H1 (cell line): ENCODE measurements at regions not wholly inside any gene's neighbourhood (a gene's known extent, or its start where the extent isn't known, plus 50 kb on each side); places are given as distances from the start of the nearest gene placed in this dataset.

Experiments
- CTCF ChIA-PET: fragments of 300-600 bp; sonication (Branson Sonifier 250); formaldehyde crosslinking; loops from one replicate; lab custom pipeline; 2021; ENCODE audit not compliant: partially characterized antibody; lab: Charles Lee
- POLR2A ChIA-PET: fragments of 300-600 bp; sonication (Branson Sonifier 250); formaldehyde crosslinking; loops from one replicate; lab custom pipeline; 2021; ENCODE audit warnings: inconsistent platforms; ENCODE audit not compliant: partially characterized antibody; lab: Charles Lee
- DNase-seq, 2 experiments: peaks; one replicate each; pipeline versions ENCODE4 v3.0.0 to v3.0.0-alpha.2; 2010 to 2022; ENCODE audit warnings: low spot score in 2 of 2, low read depth in 1 of 2, mixed read lengths in 1 of 2
- FAIRE-seq: peaks from 2 replicates; lab custom pipeline; 2011; peaks lifted over from hg19 to GRCh38; lab: Jason Lieb, UNC
- H2AFZ ChIP-seq: 2 replicates; pipeline ENCODE4 v1.8.1; 2012; ENCODE audit warnings: low read length, inconsistent platforms
- H2AK5ac ChIP-seq: 2 replicates; pipeline ENCODE4 v1.6.1; 2013; ENCODE audit warnings: low read depth, low read length
- H2BK120ac ChIP-seq: replicated peaks from 2 replicates; pipeline ENCODE3; 2013; ENCODE audit warnings: low read depth, low read length, inconsistent platforms
- H2BK12ac ChIP-seq: 2 replicates; pipeline ENCODE4 v1.6.1; 2013; ENCODE audit warnings: low read depth, low read length
- H2BK15ac ChIP-seq: 2 replicates; pipeline ENCODE4 v1.6.1; 2013; ENCODE audit warnings: low read length
- H2BK20ac ChIP-seq: 2 replicates; pipeline ENCODE4 v1.6.1; 2013; ENCODE audit warnings: low read length
- H2BK5ac ChIP-seq: 2 replicates; pipeline ENCODE4 v1.6.1; 2013; ENCODE audit warnings: low read depth, low read length
- H3K14ac ChIP-seq: 2 replicates; pipeline ENCODE4 v1.6.1; 2013; ENCODE audit warnings: inconsistent platforms; ENCODE audit not compliant: insufficient read length
- H3K18ac ChIP-seq: 2 replicates; pipeline ENCODE4 v1.6.1; 2013; ENCODE audit warnings: low read length; ENCODE audit errors: extremely low read depth
- H3K23ac ChIP-seq: 2 replicates; pipeline ENCODE4 v1.6.1; 2013; ENCODE audit warnings: inconsistent platforms; ENCODE audit not compliant: insufficient read length
- H3K23me2 ChIP-seq: 2 replicates; pipeline ENCODE4 v1.6.1; 2013; ENCODE audit warnings: low read depth, low read length
- H3K27ac ChIP-seq: 2 replicates; pipeline ENCODE4 v1.6.1; 2011; ENCODE audit warnings: low read depth, low read length, inconsistent platforms
- H3K27me3 ChIP-seq, 4 experiments: replicated peaks in 1 of 4; 1 replicate in 1 of 4; 2 replicates in 3 of 4; pipeline versions ENCODE4 v1.6.1 to v1.8.1; 2011 to 2013; ENCODE audit warnings: low read length in 3 of 4, mild to moderate bottlenecking in 3 of 4, inconsistent platforms in 2 of 4, mixed read lengths in 2 of 4, moderate library complexity in 1 of 4; ENCODE audit not compliant: control insufficient read depth in 3 of 4, insufficient read depth in 3 of 4; ENCODE audit errors: extremely low read depth in 1 of 4
- H3K36me3 ChIP-seq, 4 experiments: 2 replicates each; pipeline versions ENCODE4 v1.6.1 to v1.8.1; 2011 to 2013; ENCODE audit warnings: mild to moderate bottlenecking in 4 of 4, low read length in 3 of 4, moderate library complexity in 2 of 4, control low read depth in 1 of 4, inconsistent platforms in 1 of 4; ENCODE audit not compliant: insufficient read depth in 4 of 4, control insufficient read depth in 2 of 4
- H3K4ac ChIP-seq: replicated peaks from 2 replicates; pipeline ENCODE3; 2013; ENCODE audit warnings: low read length, low read depth, mixed read lengths, inconsistent platforms; ENCODE audit not compliant: insufficient read length
- H3K4me1 ChIP-seq, 4 experiments: replicated peaks in 1 of 4; 1 replicate in 1 of 4; 2 replicates in 3 of 4; pipeline versions ENCODE4 v1.6.1 to v1.8.1; 2011 to 2013; ENCODE audit warnings: low read length in 3 of 4, inconsistent platforms in 2 of 4, mixed read lengths in 1 of 4; ENCODE audit not compliant: insufficient read depth in 4 of 4, control insufficient read depth in 3 of 4
- H3K4me2 ChIP-seq, 2 experiments: 2 replicates each; pipeline versions ENCODE4 v1.6.1 to v1.8.1; 2011 to 2013; ENCODE audit warnings: low read depth in 2 of 2, low read length in 2 of 2, control low read depth in 1 of 2, inconsistent platforms in 1 of 2, mild to moderate bottlenecking in 1 of 2; ENCODE audit not compliant: insufficient read depth in 1 of 2
- H3K4me3 ChIP-seq, 4 experiments: fragments of 200-600, 300-600 bp in 1 of 4; sonication (generic), shearing (Covaris generic), sonication (Bioruptor Twin) in 1 of 4; 2 replicates each; pipeline versions ENCODE4 v1.5.1 to v1.8.1; 2011 to 2016; ENCODE audit warnings: low read length in 4 of 4, low read depth in 3 of 4, control low read depth in 2 of 4, inconsistent platforms in 2 of 4, mild to moderate bottlenecking in 2 of 4, mixed read lengths in 1 of 4, moderate library complexity in 1 of 4; ENCODE audit not compliant: insufficient read depth in 2 of 4; ENCODE audit errors: extremely low read depth in 1 of 4
- H3K56ac ChIP-seq: replicated peaks from 2 replicates; pipeline ENCODE3; 2013; ENCODE audit warnings: low read depth, mild to moderate bottlenecking, mixed read lengths, low read length, inconsistent platforms; ENCODE audit not compliant: insufficient read length
- H3K79me1 ChIP-seq: 2 replicates; pipeline ENCODE4 v1.6.1; 2013; ENCODE audit warnings: low read depth, low read length, control low read depth
- H3K79me2 ChIP-seq, 2 experiments: 2 replicates each; pipeline versions ENCODE4 v1.6.1 to v1.8.1; 2012 to 2013; ENCODE audit warnings: low read length in 2 of 2, mild to moderate bottlenecking in 2 of 2, inconsistent platforms in 1 of 2; ENCODE audit not compliant: insufficient read depth in 2 of 2, control insufficient read depth in 1 of 2
- H3K9ac ChIP-seq, 4 experiments: replicated peaks in 1 of 4; 1 replicate in 1 of 4; 2 replicates in 3 of 4; pipeline versions ENCODE4 v1.6.1 to v1.8.1; 2011 to 2013; ENCODE audit warnings: low read depth in 3 of 4, low read length in 3 of 4, control low read depth in 2 of 4, mild to moderate bottlenecking in 2 of 4, moderate library complexity in 2 of 4, inconsistent platforms in 1 of 4; ENCODE audit errors: extremely low read depth in 1 of 4
- H3K9me3 ChIP-seq, 2 experiments: 2 replicates each; pipeline versions ENCODE4 v1.6.1 to v1.8.1; 2012 to 2013; ENCODE audit warnings: mild to moderate bottlenecking in 2 of 2, moderate library complexity in 2 of 2, control low read depth in 1 of 2, inconsistent platforms in 1 of 2, low read depth in 1 of 2, low read length in 1 of 2, mixed read lengths in 1 of 2; ENCODE audit not compliant: insufficient read depth in 2 of 2
- H4K20me1 ChIP-seq, 2 experiments: replicated peaks in 1 of 2; 2 replicates each; pipeline versions ENCODE3 to v1.8.1; 2011 to 2013; ENCODE audit warnings: inconsistent platforms in 2 of 2, low read length in 2 of 2, mild to moderate bottlenecking in 1 of 2; ENCODE audit not compliant: insufficient read depth in 2 of 2, control insufficient read depth in 1 of 2
- H4K5ac ChIP-seq: 2 replicates; pipeline ENCODE4 v1.6.1; 2013; ENCODE audit warnings: low read length, low read depth, mixed read lengths, inconsistent platforms; ENCODE audit not compliant: insufficient read length
- H4K8ac ChIP-seq: 2 replicates; pipeline ENCODE4 v1.8.0; 2013; ENCODE audit warnings: mild to moderate bottlenecking, moderate library complexity, low read length, inconsistent platforms; ENCODE audit not compliant: insufficient read depth; ENCODE audit errors: extremely low read depth
- H4K91ac ChIP-seq: replicated peaks from 2 replicates; pipeline ENCODE3; 2013; ENCODE audit warnings: low read length, mixed read lengths, inconsistent platforms; ENCODE audit not compliant: insufficient read length
- RBBP5 ChIP-seq: IDR thresholded peaks from 2 replicates; pipeline ENCODE4 v1.7.1; 2012; ENCODE audit warnings: low read depth, mild to moderate bottlenecking, inconsistent platforms, low read length, moderate library complexity, borderline replicate concordance
- WGBS, 2 experiments: shearing (Covaris generic) in 1 of 2; methylation state at CpG; one replicate each; pipeline versions ENCODE4 v1.1.6 to v1.1.7; 2013 to 2015; ENCODE audit warnings: low lambda C conversion rate in 2 of 2, mixed read lengths in 2 of 2, inconsistent platforms in 1 of 2, low coverage in 1 of 2, missing lambda C conversion rate in 1 of 2; ENCODE audit not compliant: insufficient replicate concordance in 2 of 2, insufficient coverage in 1 of 2, insufficient read length in 1 of 2; ENCODE audit errors: extremely low coverage in 1 of 2, missing lambda C conversion rate in 1 of 2; 5-methylcytosine and 5-hydroxymethylcytosine counted together

DNA sequence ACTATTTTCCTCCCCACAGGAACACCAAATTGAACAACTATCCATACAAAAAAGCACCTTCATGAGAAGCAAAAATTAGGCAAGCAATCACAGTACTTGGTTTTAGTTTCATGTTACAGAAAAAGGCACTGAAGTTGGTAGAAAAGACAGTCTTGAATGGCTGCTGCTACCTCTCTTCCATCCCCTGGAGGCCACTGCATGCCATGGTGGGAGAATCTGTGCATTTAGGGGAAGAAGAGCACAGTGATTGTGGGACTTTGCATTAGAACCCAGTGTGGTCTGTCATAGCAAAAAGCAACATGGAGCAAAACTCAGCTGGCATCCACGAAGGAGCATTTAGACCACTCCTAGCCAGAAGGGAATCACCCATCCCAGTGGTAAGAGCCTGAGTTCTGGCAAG, 941.9 kb downstream of the PCDH18 start:
- Histone ChIP-seq H4K91ac (no peak overlapping the region), H4K20me1 (no peaks in the 10 kb centered on the region), H3K79me2 (no peaks in the 10 kb centered on the region), H2BK20ac (no peak overlapping the region), H2AFZ (peak overlapping the region; percentile 53; the same call in 1 of the 2 replicates), H2BK12ac (no peak overlapping the region), H3K27me3 (no peaks in the 10 kb centered on the region), H3K9me3 (no peaks in the 10 kb centered on the region), H3K79me1 (no peaks in the 10 kb centered on the region), H3K23ac (no peak overlapping the region), H3K4ac (no peak overlapping the region), H4K8ac (no peak overlapping the region), H3K4me1 (peaks cover 0 to 3% (median 0%) of the 10 kb centered on the region in 4 experiments; a peak in 2 of 7 replicates), H3K9ac (no peak overlapping the region), H3K27ac (no peak overlapping the region), H3K4me2 (no peak overlapping the region), H3K23me2 (no peaks in the 10 kb centered on the region), H2AK5ac (no peak overlapping the region)
- no peak for TF ChIP-seq RBBP5
- TF ChIP-seq, all 59 proteins: peak for 0
- 94% methylated on average over 1 of the region's 1 CpG; no CpG with 5 or more reads in 1 of the 2 experiments for WGBS, 2 experiments
- no peaks in the 10 kb centered on the region for H3K36me3 ChIP-seq
- H2BK120ac ChIP-seq: no peak overlapping the region
- no peak overlapping the region for H3K4me3 ChIP-seq
- POLR2A ChIA-PET: no interaction called here
- H3K14ac ChIP-seq: no peak overlapping the region
- H3K18ac ChIP-seq: no peak overlapping the region
- H2BK5ac ChIP-seq: no peak overlapping the region
- CTCF ChIA-PET: interaction anchor here (0.8 to 1.3 kb wide), 2 partner anchors 11 to 272 kb away, joined by 3 to 4 read pairs; no protein-coding TSS in a partner anchor
- FAIRE-seq: no peak
- no peak for DNase-seq
- H2BK15ac ChIP-seq: no peak overlapping the region
- H4K5ac ChIP-seq: no peak overlapping the region
- H3K56ac ChIP-seq: no peak overlapping the region
